ENCODE measurements at regions not wholly inside any gene's neighbourhood (a gene's known extent, or its start where the extent isn't known, plus 50 kb on each side); places are given as distances from the start of the nearest gene placed in this dataset.

GRCh38 chr6:14263881-14264424 lies 146.4 kb downstream of the CD83 start:
- TF ChIP-seq EZH2phosphoT487 (IDR thresholded peaks at IDR 0.05; ENCODE audit: borderline replicate concordance, low read depth): no peak
- TF ChIP-seq NFIC (IDR thresholded peaks at IDR 0.05; ENCODE audit: borderline replicate concordance): no peak
- TF ChIP-seq, protein P1, sequence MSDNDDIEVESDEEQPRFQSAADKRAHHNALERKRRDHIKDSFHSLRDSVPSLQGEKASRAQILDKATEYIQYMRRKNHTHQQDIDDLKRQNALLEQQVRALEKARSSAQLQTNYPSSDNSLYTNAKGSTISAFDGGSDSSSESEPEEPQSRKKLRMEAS (IDR thresholded peaks at IDR 0.05; ENCODE audit: low read depth): no peak
- no peak for TF ChIP-seq SMC3 (IDR thresholded peaks at IDR 0.05; ENCODE audit: low read depth, low read length)

Data from SK-N-SH (cell line).